ENCODE measurements at regions not wholly inside any gene's neighbourhood (a gene's known extent, or its start where the extent isn't known, plus 50 kb on each side); places are given as distances from the start of the nearest gene placed in this dataset.

DNA sequence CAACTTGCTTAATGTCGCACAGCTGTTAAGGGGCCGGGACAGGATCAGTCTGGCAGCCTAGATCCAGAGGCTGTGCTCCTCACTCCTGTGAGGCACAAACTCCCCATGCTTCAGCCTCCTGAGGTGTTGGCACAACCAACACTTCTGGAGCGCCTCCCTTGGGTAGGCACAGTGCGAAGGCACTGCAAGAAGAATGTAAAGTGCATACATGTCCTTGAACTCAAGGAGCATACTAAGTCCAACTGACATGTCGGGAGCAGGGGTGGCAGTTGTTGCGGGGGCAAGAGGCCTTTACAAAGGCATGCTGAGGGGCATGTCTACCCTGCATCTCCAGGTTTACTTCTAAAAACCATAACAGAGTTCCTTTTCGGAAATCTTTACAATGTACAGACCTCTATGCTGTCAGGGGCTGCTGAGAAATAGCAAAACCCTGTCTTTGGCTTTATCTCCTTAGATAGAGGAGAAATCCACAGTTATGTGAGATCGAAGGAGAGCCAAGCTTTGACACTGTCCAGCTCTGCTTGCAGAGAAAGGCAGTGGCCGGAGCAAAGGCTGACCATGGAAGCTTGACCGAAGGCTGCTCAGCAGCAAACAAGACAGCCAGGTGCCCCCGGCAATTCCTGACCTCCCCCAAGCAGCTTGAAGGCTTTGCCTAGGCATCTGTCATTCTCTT is 93.9 kb downstream of the CDC7 start:
- TF ChIP-seq POLR2AphosphoS5 (IDR thresholded peaks at IDR 0.05) (no peak), CTCF (IDR thresholded peaks at IDR 0.05) (no peak)
